ENCODE measurements at regions not wholly inside any gene's neighbourhood (a gene's known extent, or its start where the extent isn't known, plus 50 kb on each side); places are given as distances from the start of the nearest gene placed in this dataset.
"Not testable (repeated sequence)": the region's sequence is repeated elsewhere in the genome, so short reads cannot be mapped to it uniquely, and the experiment has no call there.

GRCh38 chr15:98326804-98327203 is 321.5 kb upstream of the IGF1R start:
- no peak for DNase-seq (ENCODE audit: low read depth)

GRCh38 chr15:98330258-98330657 is 318.1 kb upstream of the IGF1R start:
- DNase-seq (ENCODE audit: low read depth), result no peak

GRCh38 chr15:98330692-98331435 is 317.5 kb upstream of the IGF1R start:
- no peak for DNase-seq (ENCODE audit: low read depth)

GRCh38 chr15:98331676-98332075 is 316.7 kb upstream of the IGF1R start:
- no peak for DNase-seq (ENCODE audit: low read depth)

- DNase-seq (ENCODE audit: low read depth), result no peak
These were observed 315.1 kb upstream of the IGF1R start for GRCh38 chr15:98333251-98333650.

- DNase-seq (ENCODE audit: low read depth), result no peak
These were observed 305.4 kb upstream of the IGF1R start for GRCh38 chr15:98342911-98343310.

- DNase-seq (ENCODE audit: low read depth), result no peak
These were observed 303.7 kb upstream of the IGF1R start for GRCh38 chr15:98344591-98344990.

GRCh38 chr15:98347001-98347400 is 301.3 kb upstream of the IGF1R start:
- DNase-seq (ENCODE audit: low read depth), result no peak

- no peak for DNase-seq (ENCODE audit: low read depth)
These were observed 300.5 kb upstream of the IGF1R start for GRCh38 chr15:98347866-98348265.

GRCh38 chr15:98350276-98350675 is 298.1 kb upstream of the IGF1R start:
- no peak for DNase-seq (ENCODE audit: low read depth)

- not testable (repeated sequence) for DNase-seq (ENCODE audit: low read depth)
These were observed 290.1 kb upstream of the IGF1R start for GRCh38 chr15:98358274-98358673.

GRCh38 chr15:98358971-98359370 is 289.4 kb upstream of the IGF1R start:
- no peak for DNase-seq (ENCODE audit: low read depth)

- DNase-seq (ENCODE audit: low read depth), result no peak
These were observed 284.9 kb upstream of the IGF1R start for GRCh38 chr15:98363416-98363815.

GRCh38 chr15:98363955-98364354 is 284.4 kb upstream of the IGF1R start:
- no peak for DNase-seq (ENCODE audit: low read depth)

GRCh38 chr15:98369081-98369716 is 279.1 kb upstream of the IGF1R start:
- no peak for DNase-seq (ENCODE audit: low read depth)

GRCh38 chr15:98375513-98376340 is 272.6 kb upstream of the IGF1R start:
- DNase-seq (ENCODE audit: low read depth), result no peak

- no peak for DNase-seq (ENCODE audit: low read depth)
These were observed 267.6 kb upstream of the IGF1R start for GRCh38 chr15:98380721-98381120.

GRCh38 chr15:98381446-98381845 is 266.9 kb upstream of the IGF1R start:
- DNase-seq (ENCODE audit: low read depth), result no peak

GRCh38 chr15:98382139-98382538 is 266.2 kb upstream of the IGF1R start:
- no peak for DNase-seq (ENCODE audit: low read depth)

GRCh38 chr15:98383571-98383970 is 264.8 kb upstream of the IGF1R start:
- DNase-seq (ENCODE audit: low read depth), result no peak

- DNase-seq (ENCODE audit: low read depth), result no peak
These were observed 263.9 kb upstream of the IGF1R start for GRCh38 chr15:98384328-98385029.

- no peak for DNase-seq (ENCODE audit: low read depth)
These were observed 262.5 kb upstream of the IGF1R start for GRCh38 chr15:98385752-98386381.

Data from stimulated activated CD8-positive, alpha-beta memory T cell treated with anti-CD3 and anti-CD28 coated beads, Interleukin-7, amount 100 ng/mL, for 24 hours (primary cell).